ENCODE measurements at regions not wholly inside any gene's neighbourhood (a gene's known extent, or its start where the extent isn't known, plus 50 kb on each side); places are given as distances from the start of the nearest gene placed in this dataset.

- 95 to 100% methylated on average over 1 of the region's 1 CpG for WGBS, 2 donors
- no peak overlapping the region for H3K4me3 ChIP-seq
- H3K27me3 ChIP-seq, result no peaks in the 10 kb centered on the region
- DNase-seq, result no peak
- no peak for TF ChIP-seq CTCF (IDR thresholded peaks at IDR 0.05)
- no peak for TF ChIP-seq POLR2A (IDR thresholded peaks at IDR 0.05)
- H3K36me3 ChIP-seq, result no peaks in the 10 kb centered on the region
- H3K4me1 ChIP-seq, result no peaks in the 10 kb centered on the region
- intact Hi-C loops (cut with DNase I), result no loop called here
- H3K27ac ChIP-seq, result no peak overlapping the region
- no peaks in the 10 kb centered on the region for H3K9me3 ChIP-seq
These were observed 821.4 kb downstream of the RNF144A start for GRCh38 chr2:7738596-7738995.

GRCh38 chr2:7740114-7740513 is 822.9 kb downstream of the RNF144A start:
- H3K9me3 ChIP-seq, result no peaks in the 10 kb centered on the region
- H3K27ac ChIP-seq, result no peak overlapping the region
- intact Hi-C loops (cut with DNase I), result no loop called here
- no peaks in the 10 kb centered on the region for H3K4me1 ChIP-seq
- DNase-seq, result no peak
- H3K4me3 ChIP-seq, result no peak overlapping the region
- 89 to 100% methylated on average over 2 of the region's 2 CpGs for WGBS, 2 donors
- no peaks in the 10 kb centered on the region for H3K36me3 ChIP-seq
- no peaks in the 10 kb centered on the region for H3K27me3 ChIP-seq
- TF ChIP-seq POLR2A (IDR thresholded peaks at IDR 0.05) (no peak), CTCF (IDR thresholded peaks at IDR 0.05) (no peak)

- H3K27me3 ChIP-seq, result no peaks in the 10 kb centered on the region
- intact Hi-C loops (cut with DNase I), result no loop called here
- TF ChIP-seq CTCF (IDR thresholded peaks at IDR 0.05) (no peak), POLR2A (IDR thresholded peaks at IDR 0.05) (no peak)
- H3K9me3 ChIP-seq, result no peaks in the 10 kb centered on the region
- WGBS, 2 donors, result 76 to 77% methylated on average over 3 of the region's 3 CpGs
- no peak for DNase-seq
- no peaks in the 10 kb centered on the region for H3K4me1 ChIP-seq
- H3K4me3 ChIP-seq, result no peak overlapping the region
- no peak overlapping the region for H3K27ac ChIP-seq
- no peaks in the 10 kb centered on the region for H3K36me3 ChIP-seq
These were observed 825.1 kb downstream of the RNF144A start for GRCh38 chr2:7742301-7742700.

GRCh38 chr2:7744827-7745226 is 827.6 kb downstream of the RNF144A start:
- no peaks in the 10 kb centered on the region for H3K9me3 ChIP-seq
- peaks cover 0 to 6% (median 0%) of the 10 kb centered on the region in 3 donors for H3K4me1 ChIP-seq
- TF ChIP-seq CTCF (IDR thresholded peaks at IDR 0.05) (no peak), POLR2A (IDR thresholded peaks at IDR 0.05) (no peak)
- H3K27ac ChIP-seq, result no peak overlapping the region
- no peaks in the 10 kb centered on the region for H3K36me3 ChIP-seq
- intact Hi-C loops (cut with DNase I), result no loop called here
- WGBS, 2 donors, result 68 to 76% methylated on average over 5 of the region's 5 CpGs
- no peak for DNase-seq
- H3K27me3 ChIP-seq, result peaks cover 0 to 5% (median 0%) of the 10 kb centered on the region in 4 donors
- no peak overlapping the region for H3K4me3 ChIP-seq

GRCh38 chr2:7745369-7745768 is 828.2 kb downstream of the RNF144A start:
- Histone ChIP-seq H3K9me3 (no peaks in the 10 kb centered on the region), H3K27me3 (peaks cover 0 to 5% (median 0%) of the 10 kb centered on the region in 4 donors), H3K4me1 (peaks cover 0 to 6% (median 0%) of the 10 kb centered on the region in 3 donors), H3K27ac (no peak overlapping the region), H3K4me3 (no peak overlapping the region), H3K36me3 (no peaks in the 10 kb centered on the region)
- DNase-seq, result no peak
- intact Hi-C loops (cut with DNase I), result no loop called here
- WGBS, 2 donors, result 46 to 58% methylated on average over 2 of the region's 2 CpGs
- TF ChIP-seq CTCF (IDR thresholded peaks at IDR 0.05) (no peak), POLR2A (IDR thresholded peaks at IDR 0.05) (no peak)
